ENCODE measurements at regions not wholly inside any gene's neighbourhood (a gene's known extent, or its start where the extent isn't known, plus 50 kb on each side); places are given as distances from the start of the nearest gene placed in this dataset.

DNA sequence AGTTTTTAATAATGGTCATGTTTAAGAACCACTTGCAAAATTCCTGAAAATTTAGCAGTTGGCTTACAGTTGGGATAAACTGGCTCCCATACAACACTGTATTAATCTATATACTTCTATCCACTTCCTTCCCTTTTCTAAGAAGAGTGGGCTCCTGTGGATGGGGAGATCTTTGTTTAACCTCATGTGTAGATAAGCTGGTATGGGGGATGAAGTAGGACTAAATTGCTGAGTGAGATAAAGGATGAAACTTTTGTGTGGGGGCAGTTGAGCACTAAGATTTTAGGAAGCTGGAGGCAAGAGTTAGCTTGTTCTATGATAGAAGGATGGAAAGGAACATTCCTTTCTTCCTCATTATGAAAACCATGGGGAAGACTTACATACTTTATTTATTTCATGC lies 54.6 kb upstream of the ATP8A1 start:
- TF ChIP-seq, protein P1, sequence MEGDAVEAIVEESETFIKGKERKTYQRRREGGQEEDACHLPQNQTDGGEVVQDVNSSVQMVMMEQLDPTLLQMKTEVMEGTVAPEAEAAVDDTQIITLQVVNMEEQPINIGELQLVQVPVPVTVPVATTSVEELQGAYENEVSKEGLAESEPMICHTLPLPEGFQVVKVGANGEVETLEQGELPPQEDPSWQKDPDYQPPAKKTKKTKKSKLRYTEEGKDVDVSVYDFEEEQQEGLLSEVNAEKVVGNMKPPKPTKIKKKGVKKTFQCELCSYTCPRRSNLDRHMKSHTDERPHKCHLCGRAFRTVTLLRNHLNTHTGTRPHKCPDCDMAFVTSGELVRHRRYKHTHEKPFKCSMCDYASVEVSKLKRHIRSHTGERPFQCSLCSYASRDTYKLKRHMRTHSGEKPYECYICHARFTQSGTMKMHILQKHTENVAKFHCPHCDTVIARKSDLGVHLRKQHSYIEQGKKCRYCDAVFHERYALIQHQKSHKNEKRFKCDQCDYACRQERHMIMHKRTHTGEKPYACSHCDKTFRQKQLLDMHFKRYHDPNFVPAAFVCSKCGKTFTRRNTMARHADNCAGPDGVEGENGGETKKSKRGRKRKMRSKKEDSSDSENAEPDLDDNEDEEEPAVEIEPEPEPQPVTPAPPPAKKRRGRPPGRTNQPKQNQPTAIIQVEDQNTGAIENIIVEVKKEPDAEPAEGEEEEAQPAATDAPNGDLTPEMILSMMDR (conservative IDR thresholded peaks at IDR 0.05): no peak
- no peak for TF ChIP-seq EZH2 (IDR thresholded peaks at IDR 0.05; ENCODE audit: low read depth)
